Mammary epithelial cell (primary cell): ENCODE measurements at regions not wholly inside any gene's neighbourhood (a gene's known extent, or its start where the extent isn't known, plus 50 kb on each side); places are given as distances from the start of the nearest gene placed in this dataset.

Source experiments
- CTCF ChIP-seq, 2 donors: IDR thresholded peaks in 1 of 2; conservative IDR thresholded peaks in 1 of 2; 2 replicates each; pipeline ENCODE4 v1.5.1; 2011 to 2012; ENCODE audit warnings: inconsistent platforms in 2 of 2, low read length in 2 of 2, mild to moderate bottlenecking in 2 of 2, control low read depth in 1 of 2, low read depth in 1 of 2; ENCODE audit not compliant: insufficient read depth in 1 of 2; ENCODE audit errors: extremely low read depth in 1 of 2
- EZH2 ChIP-seq: IDR thresholded peaks from 2 replicates; pipeline ENCODE4 v1.6.1; 2012; ENCODE audit warnings: low read length, inconsistent platforms, borderline replicate concordance

GRCh38 chr21:15966651-15967050 lies 236.9 kb downstream of the USP25 start:
- no peak for TF ChIP-seq CTCF (conservative IDR thresholded peaks at IDR 0.05 in 1 of 2, IDR thresholded peaks at IDR 0.05 in 1 of 2; ENCODE audit: extremely low read depth in 1 of 2, insufficient read depth in 1 of 2, low read depth in 1 of 2, low read length in 2 of 2)
- no peak for TF ChIP-seq EZH2
